OCI-LY7 (cell line): ENCODE measurements at regions not wholly inside any gene's neighbourhood (a gene's known extent, or its start where the extent isn't known, plus 50 kb on each side); places are given as distances from the start of the nearest gene placed in this dataset.

Experiments
- EZH2phosphoT487 ChIP-seq: fragments of 200-600 bp; sonication (generic); IDR thresholded peaks from 2 replicates; pipeline ENCODE4 v1.6.1; 2018; ENCODE audit warnings: low read depth, borderline replicate concordance, mild to moderate bottlenecking, mixed run types, antibody characterized with exemption, low read length, moderate library complexity, mixed read lengths
- TF ChIP-seq, protein P1 (sequence below): fragments of 200-600 bp; sonication (generic); conservative IDR thresholded peaks from 2 replicates; pipeline ENCODE4 v1.5.1; 2014; ENCODE audit warnings: mild to moderate bottlenecking, antibody characterized with exemption, low read length, moderate library complexity, mixed read lengths

DNA sequence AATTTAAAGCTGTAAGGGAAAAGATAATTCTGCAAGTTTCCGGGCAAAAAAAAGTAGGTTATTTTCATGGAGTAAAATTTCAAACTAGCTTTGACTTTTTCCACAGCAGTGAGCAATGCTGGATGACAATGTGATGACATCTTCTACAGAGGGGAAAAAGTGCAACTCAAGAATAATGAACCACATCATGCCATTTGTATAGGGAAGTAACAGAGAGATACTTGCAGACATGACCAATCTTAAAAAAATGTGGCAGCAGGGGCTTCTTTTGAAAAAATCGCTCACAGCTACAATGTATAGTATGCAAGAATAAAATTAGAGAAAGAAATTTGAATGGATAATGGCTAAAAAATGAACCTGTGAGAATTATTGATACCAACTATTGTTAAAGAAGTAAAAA lies 115.5 kb downstream of the DHRS2 start:
- TF ChIP-seq, protein P1, sequence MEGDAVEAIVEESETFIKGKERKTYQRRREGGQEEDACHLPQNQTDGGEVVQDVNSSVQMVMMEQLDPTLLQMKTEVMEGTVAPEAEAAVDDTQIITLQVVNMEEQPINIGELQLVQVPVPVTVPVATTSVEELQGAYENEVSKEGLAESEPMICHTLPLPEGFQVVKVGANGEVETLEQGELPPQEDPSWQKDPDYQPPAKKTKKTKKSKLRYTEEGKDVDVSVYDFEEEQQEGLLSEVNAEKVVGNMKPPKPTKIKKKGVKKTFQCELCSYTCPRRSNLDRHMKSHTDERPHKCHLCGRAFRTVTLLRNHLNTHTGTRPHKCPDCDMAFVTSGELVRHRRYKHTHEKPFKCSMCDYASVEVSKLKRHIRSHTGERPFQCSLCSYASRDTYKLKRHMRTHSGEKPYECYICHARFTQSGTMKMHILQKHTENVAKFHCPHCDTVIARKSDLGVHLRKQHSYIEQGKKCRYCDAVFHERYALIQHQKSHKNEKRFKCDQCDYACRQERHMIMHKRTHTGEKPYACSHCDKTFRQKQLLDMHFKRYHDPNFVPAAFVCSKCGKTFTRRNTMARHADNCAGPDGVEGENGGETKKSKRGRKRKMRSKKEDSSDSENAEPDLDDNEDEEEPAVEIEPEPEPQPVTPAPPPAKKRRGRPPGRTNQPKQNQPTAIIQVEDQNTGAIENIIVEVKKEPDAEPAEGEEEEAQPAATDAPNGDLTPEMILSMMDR, result no peak
- TF ChIP-seq EZH2phosphoT487, result no peak
